Retina (tissue), 1 donor: ENCODE measurements at regions not wholly inside any gene's neighbourhood (a gene's known extent, or its start where the extent isn't known, plus 50 kb on each side); places are given as distances from the start of the nearest gene placed in this dataset.

Source experiments
- DNase-seq: peaks from one replicate; pipeline ENCODE4 v3.0.0-alpha.2; 2016

DNA sequence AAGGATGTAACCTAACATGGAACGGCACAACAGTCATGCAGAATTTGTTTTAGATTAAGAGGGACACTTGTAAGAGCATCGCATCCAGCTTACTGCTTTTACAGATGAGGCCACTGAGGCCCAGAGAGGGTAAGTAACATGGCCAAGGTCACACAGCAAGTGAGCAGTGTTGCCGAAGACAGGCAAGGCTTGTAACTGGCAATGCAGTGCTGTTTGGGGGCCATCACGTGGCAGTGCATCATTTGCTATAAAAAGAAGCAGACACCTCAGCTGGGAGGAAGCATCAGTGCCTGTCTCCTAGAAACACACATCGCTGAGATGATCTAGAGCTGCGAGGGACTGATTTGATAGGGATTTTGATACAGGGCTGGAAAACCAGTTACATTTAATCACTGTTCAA lies 108.2 kb upstream of the PROK2 start:
- no peak for DNase-seq

DNA sequence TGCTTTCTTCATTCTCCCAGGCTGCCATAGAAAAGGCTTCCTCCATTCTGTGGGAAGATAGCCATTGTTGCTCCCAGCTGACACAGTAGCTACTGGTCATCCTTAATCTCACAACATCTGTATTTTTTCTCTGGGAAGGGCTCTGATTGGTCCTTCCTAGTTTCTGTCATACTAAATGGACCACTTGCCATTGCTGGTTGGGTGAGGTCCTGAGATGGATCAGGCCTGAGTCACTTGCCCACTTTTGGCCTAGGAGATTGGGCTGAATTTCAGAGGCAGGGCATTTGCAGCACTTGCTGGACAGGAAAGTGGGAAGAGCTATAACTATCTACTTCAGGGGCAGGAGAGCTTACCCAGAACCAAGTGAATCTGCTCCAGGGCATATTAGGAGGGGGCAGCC lies 106.5 kb upstream of the PROK2 start:
- DNase-seq = no peak

DNA sequence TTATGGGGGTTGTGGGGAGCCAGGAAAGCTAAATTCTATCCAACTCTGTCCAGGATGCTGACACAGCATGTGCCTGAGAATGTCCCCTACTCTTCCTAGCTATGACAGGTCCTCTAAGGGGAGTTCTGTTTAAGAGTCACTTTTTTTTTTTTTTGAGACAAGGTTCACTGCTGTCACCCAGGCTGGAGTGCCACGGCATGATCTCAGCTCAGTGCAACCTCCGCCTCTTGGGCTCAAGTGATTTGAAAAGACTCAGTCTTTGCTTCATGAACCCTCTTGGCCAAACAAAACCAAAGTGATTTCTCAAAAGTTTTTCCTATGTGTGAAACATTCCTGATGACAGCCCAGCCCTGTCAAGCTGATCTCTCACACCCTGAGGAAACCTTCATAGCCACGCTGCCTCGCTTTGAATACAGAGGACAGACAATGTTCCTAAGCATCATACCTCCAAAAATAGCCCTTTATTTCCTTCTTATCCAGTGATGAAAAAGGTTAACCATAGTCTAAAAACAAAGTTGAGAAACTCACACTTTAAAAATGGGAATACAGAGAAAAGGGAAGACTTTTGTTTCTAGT lies 105.5 kb upstream of the PROK2 start:
- DNase-seq = no peak

DNA sequence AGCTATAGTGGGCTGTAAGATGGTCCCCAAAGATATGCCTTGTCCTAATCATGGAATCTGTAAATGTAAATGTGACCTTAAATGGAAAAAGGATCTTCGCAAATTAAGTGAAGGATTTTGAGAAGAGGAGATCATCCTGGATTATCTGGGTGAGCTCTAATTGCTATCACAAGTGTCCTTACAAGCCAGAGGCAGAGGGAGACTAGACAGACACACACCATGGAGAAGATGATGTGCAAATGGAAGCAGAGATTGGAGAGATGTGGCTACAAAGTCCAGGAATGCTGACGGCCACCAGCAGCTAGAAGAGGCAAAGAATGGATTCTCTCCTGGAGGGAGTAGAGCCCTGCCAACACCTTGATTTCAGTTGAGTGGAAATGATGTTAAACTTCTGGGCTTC lies 102.3 kb upstream of the PROK2 start:
- no peak for DNase-seq

DNA sequence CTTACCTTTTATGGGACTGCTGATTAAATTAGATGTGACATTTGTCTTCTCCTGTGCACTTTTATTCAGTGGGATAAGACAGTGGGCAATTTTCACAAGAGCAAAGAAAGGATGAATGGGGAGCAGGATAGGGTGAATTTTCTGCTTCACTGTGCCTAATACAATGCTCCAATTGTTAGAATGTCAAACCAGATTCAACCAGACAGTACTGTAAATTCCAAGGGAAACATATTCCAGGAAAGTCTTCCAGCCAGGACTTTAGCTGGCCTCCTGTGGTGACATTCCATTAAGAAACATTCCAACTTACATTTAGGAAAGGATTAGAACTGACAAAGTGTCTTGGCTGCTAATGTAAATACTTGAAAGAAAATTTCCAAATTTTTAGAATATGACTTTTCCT lies 100.1 kb upstream of the PROK2 start:
- DNase-seq = peak; percentile 71

DNA sequence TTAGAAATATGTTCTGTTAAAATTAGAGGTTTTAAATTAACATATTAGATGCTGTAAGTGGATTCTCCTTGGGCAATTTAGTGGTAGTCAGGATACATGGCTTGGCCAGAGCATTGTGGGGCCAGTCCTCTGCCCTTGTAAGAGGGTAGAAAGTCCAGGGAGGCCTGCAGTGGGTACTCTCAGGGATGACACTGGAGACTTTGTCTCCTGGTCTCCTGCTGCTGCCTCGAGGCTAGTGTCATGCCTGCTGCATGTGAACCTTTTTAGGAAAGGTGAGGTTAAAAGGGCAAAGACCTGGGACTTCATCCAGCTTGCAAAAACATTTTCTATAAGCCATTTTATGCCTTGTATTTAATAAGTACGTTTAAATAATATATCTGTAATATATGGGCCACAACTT lies 96.8 kb upstream of the PROK2 start:
- no peak for DNase-seq

DNA sequence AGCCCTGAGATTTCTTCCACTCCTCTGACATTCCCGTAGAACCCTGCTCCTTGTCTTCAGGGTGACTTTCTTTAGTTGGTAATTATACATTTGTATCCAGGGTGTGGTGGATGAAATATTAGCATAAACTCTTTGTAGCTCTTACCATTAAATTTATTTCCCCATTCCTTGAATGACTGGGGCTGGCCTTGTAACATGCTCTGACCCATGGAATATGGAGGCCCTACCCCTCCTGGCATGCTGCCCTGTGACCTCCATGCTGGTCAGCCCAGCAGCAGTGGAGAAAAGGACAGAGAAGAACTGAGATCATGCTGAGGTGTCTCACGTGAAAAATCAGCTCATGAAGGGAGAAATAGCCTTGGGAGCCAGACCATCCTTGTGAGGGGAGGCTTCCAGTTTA lies 96.1 kb upstream of the PROK2 start:
- DNase-seq = no peak

DNA sequence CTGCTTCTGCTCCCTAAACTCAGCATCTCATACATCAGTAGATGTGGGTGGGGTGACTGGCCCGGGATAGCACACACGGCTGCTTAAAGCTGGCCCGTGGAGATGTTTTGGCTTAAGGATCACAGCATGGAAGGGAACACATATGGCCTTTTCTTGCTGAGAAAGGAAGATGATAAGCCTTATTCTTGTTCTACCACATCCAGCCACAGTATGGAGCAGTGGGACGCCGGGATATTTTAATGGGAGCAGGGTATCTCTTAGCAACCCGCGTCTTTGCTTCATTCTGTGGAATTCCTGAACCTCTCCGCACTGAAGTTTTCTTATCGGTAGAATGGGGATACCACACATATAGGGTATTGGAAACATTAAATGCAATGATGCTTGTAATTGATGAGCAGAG lies 94.1 kb upstream of the PROK2 start:
- DNase-seq = no peak

DNA sequence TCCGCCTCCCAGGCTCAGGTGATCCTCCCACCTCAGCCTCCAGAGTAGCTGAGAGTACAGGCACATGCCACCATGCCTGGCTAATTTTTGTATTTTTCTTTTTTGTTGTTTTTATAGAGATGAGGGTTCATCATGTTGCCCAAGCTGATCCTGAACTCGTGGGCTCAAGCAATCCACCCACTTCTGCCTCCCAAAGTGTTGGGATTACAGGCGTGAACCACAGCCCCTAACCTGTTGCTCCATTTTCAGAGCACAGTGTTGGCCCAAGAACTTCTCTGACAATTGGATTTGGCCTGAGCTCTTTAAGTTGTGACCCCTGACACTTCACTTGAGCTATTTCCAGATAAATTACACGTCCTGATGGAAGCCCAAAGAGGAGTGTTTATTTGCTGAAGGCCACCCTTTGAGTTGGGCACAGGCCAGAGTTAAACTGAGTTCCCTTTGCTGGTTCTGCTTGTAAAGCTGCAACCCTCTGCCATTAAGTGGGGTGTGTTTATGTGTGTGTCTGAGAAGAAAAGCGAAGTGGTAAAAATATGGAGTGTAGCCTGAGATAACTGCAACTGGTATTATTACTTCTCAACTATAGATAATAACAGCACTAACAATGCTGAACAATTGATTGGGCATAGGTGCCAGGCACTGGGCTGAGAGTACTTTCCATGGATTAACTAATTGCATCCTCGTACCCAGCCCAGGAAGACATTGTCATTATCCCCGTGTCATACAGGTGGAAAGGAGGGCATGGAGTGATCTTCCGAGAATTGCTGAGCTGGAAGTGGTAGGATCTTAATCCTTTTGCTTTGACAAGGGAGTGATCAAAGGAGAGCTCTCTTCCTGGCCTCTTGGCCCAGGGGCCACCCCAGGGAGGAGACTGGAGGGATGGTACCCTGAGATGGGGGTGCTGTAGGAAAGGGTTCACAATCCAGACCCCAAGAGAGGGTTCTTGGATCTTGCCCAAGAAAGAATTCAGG lies 91.5 kb upstream of the PROK2 start:
- no peak for DNase-seq

DNA sequence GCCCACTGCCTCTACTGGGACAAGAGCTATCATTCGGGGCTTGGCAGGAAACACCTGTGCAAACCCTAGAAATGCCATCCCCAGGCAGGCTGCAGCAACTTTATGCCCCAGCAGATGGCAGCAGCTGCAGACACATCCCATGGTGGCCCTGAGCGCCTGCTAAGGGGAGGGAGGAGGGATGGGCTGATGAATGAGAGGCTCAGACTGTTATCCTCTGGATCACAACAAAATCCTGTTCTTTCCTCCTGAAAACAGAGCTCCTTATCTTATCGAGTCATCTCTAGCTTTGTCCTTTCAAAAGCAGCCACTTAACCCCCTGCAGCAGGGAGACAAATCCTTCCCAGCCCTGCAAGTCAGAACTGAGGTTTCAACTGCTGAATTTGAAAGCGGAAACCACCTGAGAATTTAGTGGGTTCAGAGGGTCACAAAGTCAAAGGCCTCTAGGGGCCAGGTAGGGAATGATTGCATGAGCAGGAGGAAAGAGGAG lies 90.6 kb upstream of the PROK2 start:
- DNase-seq = peak; percentile 79

DNA sequence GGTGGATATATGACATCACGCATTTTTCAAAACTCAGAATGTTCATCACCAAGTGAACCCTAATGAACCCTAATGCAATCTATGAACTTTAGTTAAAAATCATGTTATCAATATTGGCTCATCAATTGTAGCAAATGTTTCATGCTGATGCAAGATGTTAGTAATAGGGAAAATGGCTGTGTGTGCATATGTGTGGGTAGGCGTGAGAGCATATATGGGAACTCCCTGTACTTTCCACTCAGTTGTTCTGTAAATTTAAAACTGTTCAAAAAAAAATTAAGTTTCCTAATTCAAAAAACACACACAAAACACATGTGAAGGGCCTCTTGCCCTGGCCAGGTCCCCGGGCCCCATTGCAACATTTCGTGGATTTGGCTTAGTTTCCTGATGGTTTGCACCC lies 89.7 kb upstream of the PROK2 start:
- no peak for DNase-seq

DNA sequence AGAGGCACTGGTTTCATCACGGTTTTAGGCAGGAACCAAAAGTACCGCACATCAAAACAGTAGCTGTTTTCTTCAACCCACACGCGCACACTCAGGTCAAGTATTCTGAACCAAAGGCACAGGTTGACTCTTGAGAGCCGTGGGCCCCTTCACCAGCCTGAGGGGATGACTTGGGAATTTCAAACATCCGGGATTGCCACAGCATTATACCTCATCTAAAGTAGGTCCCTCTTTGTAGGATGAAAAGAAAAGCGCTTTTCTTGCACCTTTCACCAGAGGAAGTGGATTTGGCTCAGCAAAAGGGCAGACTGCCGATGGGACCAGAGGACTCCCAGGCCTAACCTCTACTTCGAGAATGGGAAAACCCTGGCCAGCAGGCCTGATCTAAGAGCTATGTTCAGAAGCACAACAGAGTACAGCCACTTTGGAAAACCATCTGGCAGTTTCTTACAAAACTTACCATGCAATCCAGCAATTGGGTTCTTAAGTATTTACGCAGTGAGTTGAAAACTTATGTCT lies 88.2 kb upstream of the PROK2 start:
- DNase-seq = no peak

DNA sequence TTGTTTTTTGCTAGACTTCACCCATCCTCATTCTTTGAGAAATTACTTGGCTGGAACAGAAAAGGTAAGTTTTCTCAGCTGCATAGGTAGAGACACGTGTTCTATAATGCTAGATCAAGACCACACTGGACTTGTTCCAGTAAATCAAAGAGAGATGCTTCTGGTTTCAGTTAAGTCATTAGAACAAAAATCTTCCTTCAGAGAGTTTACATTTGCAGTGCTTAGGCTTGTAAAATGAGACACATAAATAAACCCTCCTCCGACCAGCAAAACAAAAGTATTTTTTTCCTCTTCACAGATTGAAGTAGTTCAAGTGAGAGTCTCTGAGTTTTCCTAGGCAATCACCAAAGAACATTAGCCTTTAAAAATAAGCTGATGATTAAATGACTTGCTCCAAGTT lies 87.3 kb upstream of the PROK2 start:
- DNase-seq = no peak

DNA sequence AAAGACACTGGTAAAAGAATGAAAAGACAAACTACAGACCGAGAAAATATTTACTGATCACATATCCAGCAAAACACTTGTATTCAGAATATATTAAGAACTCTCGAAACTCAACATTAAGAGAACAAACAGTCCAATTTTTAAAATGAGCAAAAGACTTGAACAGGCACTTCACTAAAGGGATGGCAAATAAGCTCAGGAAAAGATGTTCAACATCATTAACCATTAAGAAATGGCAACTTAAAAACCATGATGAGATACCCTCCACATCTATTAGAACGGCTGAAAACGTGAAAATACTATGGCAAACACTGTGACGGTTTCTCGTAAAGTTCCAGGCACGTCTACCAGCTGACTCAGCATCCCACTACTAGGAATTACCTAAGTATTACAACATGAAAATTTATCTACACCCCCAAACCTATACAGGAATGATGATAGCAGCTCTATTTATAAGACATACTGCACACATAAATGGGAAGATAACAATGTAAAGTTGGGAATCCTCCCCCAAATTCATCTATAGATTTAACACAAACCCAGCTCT lies 86.1 kb upstream of the PROK2 start:
- DNase-seq = no peak

DNA sequence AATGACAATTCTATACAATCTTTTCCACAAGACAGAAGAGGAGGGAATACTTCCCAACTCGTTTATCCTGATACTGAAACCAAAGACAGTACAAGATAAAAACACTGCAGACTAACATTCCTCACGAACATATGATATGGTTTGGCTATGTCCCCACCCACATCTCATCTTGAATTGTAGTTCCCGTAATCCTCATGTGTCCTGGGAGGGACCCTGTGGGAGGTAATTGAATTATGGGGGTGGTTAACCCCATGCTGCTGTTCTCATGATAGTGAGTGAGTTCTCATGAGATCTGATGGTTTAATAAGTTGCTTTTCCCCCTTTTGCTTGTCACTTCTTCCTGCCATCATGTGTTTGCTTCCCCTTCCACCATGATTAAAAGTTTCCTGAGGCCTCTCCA lies 83.9 kb upstream of the PROK2 start:
- no peak for DNase-seq

DNA sequence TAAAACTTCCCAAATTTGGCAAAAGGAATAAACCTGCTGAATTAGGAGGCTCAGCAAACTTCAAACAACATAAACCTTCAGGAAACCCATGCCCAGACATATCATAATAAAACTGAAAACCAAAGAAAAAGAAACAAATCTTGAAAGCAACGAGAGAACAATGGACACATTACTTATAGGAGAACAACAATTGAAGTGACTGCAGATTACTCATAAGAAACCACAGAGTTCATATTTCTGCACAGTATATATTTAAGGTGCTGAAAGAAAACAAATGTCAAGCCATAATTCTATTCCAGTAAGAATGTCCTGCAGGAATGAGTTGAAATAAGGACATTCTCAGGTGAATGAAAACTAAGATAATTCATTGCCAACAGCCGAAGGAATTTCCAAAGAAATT lies 80.8 kb upstream of the PROK2 start:
- DNase-seq = no peak

DNA sequence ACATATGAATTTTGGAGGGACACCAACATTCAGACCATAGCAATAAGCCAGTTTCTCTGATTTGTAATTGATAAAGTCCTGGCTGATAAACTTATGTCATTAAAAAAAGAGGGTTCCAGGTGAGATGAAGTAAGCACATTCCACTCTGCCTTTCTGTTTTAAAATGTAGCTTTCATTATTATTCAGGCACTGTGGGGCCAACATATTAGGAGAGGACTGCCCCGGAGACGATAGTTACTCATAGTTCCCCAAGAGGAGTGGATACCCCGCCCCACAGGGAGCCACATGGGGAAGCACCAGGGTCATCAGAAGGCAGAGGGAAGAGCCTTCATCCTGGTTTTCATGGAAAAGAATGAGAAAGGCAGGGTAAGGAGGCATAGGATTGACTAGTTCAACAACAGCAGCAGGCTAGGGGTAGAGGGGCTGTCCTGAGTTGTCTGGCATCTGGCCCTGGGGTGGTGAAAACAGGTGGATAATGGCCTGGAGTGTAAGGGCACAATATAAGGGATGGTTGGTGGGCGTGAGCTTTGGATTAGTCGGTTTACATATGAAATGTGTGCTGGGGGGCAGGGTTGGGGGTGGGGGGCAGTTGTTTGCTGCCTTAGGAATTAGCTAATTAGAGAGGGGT lies 78.7 kb upstream of the PROK2 start:
- DNase-seq = no peak

DNA sequence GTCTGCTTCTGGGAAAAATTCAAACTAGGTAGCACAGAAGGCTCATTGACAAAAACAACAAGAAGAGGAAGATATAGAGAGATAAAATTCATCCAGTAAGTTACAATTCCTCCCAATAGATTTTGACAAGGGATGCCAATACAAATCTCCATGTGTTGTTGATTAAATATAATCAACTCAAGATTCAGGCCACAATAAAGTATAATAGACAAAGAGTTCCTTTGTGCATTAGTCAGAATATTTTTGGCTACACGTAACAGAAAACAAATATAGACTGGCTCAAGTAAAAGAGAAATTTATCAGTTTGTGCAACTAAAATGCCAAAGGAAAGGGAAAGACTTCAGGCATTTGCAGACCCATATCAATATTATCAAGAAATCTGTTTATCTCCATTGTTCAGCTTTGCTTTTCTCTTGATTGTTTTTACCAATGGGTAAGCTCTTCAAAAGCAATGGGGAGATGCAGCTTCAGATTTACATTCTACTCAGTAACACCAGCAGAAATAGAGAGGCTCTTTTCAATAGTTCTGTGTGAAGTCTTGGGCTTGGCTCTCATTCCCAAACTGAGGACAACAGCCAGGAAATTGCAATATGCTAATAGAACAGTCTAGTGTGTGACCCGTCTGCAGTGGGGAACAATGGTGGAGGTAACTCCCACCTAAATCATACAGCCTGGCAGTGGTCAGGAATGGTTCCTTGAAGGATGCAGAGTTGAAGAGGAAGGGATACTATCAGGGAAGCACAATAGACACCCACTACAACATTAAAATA lies 77.6 kb upstream of the PROK2 start:
- DNase-seq = no peak

DNA sequence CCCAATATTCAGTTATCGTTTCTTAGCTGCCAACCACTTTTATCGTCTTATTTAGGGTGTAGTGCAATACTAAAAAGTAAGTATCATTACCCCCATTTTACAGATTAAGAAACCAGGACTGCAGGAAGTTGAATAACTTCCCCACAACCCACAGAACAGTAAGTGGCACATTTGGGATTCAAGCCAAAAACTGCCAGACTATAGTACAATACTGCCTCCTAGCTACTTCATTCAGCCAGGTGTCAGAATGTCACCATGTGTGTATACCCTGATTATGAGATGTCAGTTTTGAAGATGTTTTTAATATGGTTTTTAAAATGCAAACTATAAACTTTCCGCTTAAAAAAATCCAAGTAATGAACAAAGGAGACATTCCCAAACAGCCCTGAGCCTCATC lies 74.2 kb upstream of the PROK2 start:
- peak; percentile 17 for DNase-seq

DNA sequence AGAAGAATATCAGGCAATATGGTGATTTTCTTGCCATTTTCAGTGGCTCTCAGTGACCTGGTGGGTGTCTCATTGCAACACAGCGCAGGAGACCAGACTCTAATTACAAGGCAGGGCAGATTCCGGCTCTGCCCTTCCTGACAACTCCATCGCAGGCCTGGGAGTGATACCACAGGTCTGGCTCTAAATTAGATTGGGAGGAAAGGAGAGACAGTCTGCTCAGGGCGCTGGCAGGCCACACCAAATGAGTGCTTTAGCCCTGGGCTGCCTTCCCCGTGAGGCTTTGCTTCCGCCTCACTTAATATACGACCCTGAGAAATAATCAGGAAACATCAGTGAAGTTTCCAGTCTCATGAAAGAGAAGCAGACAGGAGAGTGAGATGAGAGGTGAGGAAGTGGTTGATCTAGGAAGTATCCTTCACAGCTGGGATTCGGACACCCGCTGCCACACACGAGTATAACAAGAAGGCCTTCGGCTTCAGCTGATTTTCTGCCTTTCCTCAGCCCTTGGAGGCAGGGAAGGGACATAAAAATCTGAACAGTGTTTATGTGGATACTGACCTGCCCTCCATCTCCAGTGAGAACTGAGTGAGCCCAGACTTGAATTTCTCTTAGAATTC lies 73.7 kb upstream of the PROK2 start:
- DNase-seq = peak; percentile 31

DNA sequence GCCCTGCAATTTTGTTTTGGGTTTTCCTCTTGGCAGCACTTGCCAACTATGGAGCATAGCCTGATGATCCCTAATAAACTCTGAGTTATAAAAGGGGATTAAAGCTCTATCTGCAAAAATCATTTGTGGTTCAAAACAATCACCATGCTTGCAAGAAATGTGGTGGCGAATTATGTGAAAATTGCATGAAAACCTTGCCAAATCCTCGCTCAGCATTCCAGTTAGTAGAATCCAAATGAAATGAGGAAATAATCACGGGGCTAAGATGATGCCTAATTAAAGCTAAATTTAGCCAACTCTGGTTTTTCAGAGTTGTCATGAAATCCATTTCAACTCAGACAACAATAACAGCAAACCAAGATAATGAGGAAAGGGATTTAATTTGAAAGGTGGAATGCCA lies 73.0 kb upstream of the PROK2 start:
- DNase-seq = no peak

DNA sequence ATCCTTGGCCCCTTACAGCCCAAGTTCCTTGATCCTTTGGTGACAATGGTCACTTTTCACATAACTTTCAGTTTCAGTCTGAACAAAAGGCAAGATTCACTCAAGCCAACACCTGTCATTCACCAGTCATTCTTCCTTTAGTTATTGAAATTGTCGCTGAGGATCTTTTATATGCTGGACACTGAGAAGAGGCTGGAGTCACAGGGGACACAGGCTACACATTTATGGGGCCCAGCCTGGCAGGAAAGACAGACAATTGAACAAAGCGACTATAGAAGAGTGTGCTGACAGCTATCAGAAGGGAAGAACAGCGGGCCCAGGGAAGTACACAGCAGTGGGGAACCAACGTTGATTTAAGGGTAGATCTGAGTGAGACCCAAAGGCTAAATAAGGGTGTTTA lies 69.8 kb upstream of the PROK2 start:
- no peak for DNase-seq
